Chondrocyte (in vitro differentiated cells): ENCODE measurements at regions not wholly inside any gene's neighbourhood (a gene's known extent, or its start where the extent isn't known, plus 50 kb on each side); places are given as distances from the start of the nearest gene placed in this dataset.
"Not testable (repeated sequence)": the region's sequence is repeated elsewhere in the genome, so short reads cannot be mapped to it uniquely, and the experiment has no call there.

Experiments used
- DNase-seq: peaks from one replicate; pipeline ENCODE4 v3.0.0; 2021; ENCODE audit warnings: mixed read lengths, low spot score
- H3K27ac Mint-ChIP-seq: one replicate; pipeline ENCODE4 v1.8.0; 2021; ENCODE audit warnings: mild to moderate bottlenecking, moderate library complexity, mixed read lengths; ENCODE audit not compliant: unreplicated experiment
- H3K27me3 Mint-ChIP-seq: 2 replicates; pipeline ENCODE4 v1.8.0; 2021; ENCODE audit warnings: low read depth, mixed read lengths
- H3K36me3 Mint-ChIP-seq: 2 replicates; pipeline ENCODE4 v1.8.0; 2021; ENCODE audit warnings: low read depth, mixed read lengths
- H3K4me1 Mint-ChIP-seq: 2 replicates; pipeline ENCODE4 v1.8.0; 2021; ENCODE audit warnings: low read depth, mild to moderate bottlenecking, mixed read lengths
- H3K4me3 Mint-ChIP-seq: one replicate; pipeline ENCODE4 v1.8.0; 2021; ENCODE audit warnings: mild to moderate bottlenecking, moderate library complexity, mixed read lengths; ENCODE audit not compliant: unreplicated experiment
- H3K9me3 Mint-ChIP-seq: 2 replicates; pipeline ENCODE4 v1.8.0; 2021; ENCODE audit warnings: low read depth, mixed read lengths
- CTCF ChIP-seq: fragments of 200-600 bp; sonication (generic); IDR thresholded peaks from 2 replicates; pipeline ENCODE4 v1.5.0; 2021; ENCODE audit warnings: antibody characterized with exemption, mild to moderate bottlenecking, moderate library complexity

GRCh38 chr2:104945866-104946265 is 92.0 kb downstream of the POU3F3 start:
- H3K9me3 Mint-ChIP-seq: no peaks in the 10 kb centered on the region
- H3K27me3 Mint-ChIP-seq: peaks cover 18% of the 10 kb centered on the region
- no peak for TF ChIP-seq CTCF
- H3K27ac Mint-ChIP-seq: no peak overlapping the region
- H3K4me3 Mint-ChIP-seq: no peak overlapping the region
- DNase-seq: no peak
- H3K4me1 Mint-ChIP-seq: no peaks in the 10 kb centered on the region
- H3K36me3 Mint-ChIP-seq: no peaks in the 10 kb centered on the region

- H3K27me3 Mint-ChIP-seq: peaks cover 22% of the 10 kb centered on the region
- not testable (repeated sequence) for H3K4me1 Mint-ChIP-seq, H3K9me3 Mint-ChIP-seq, H3K27ac Mint-ChIP-seq, DNase-seq, H3K36me3 Mint-ChIP-seq, H3K4me3 Mint-ChIP-seq
Observed at GRCh38 chr2:104947456-104947855, 90.4 kb upstream of the MRPS9 start.

GRCh38 chr2:104952976-104953375 is 84.9 kb upstream of the MRPS9 start:
- peaks cover 5% of the 10 kb centered on the region for H3K9me3 Mint-ChIP-seq
- H3K4me3 Mint-ChIP-seq: no peak overlapping the region
- no peaks in the 10 kb centered on the region for H3K4me1 Mint-ChIP-seq
- no peak overlapping the region for H3K27ac Mint-ChIP-seq
- TF ChIP-seq CTCF: no peak
- peaks cover 21% of the 10 kb centered on the region for H3K27me3 Mint-ChIP-seq
- H3K36me3 Mint-ChIP-seq: no peaks in the 10 kb centered on the region
- DNase-seq: no peak

- H3K36me3 Mint-ChIP-seq: no peaks in the 10 kb centered on the region
- H3K27ac Mint-ChIP-seq: no peak overlapping the region
- H3K27me3 Mint-ChIP-seq: peaks cover 2% of the 10 kb centered on the region
- TF ChIP-seq CTCF: no peak
- H3K9me3 Mint-ChIP-seq: peaks cover 28% of the 10 kb centered on the region
- no peak overlapping the region for H3K4me3 Mint-ChIP-seq
- no peaks in the 10 kb centered on the region for H3K4me1 Mint-ChIP-seq
- no peak for DNase-seq
Observed at GRCh38 chr2:104965900-104966299, 72.0 kb upstream of the MRPS9 start.

- H3K27ac Mint-ChIP-seq: no peak overlapping the region
- no peak overlapping the region for H3K4me3 Mint-ChIP-seq
- no peaks in the 10 kb centered on the region for H3K36me3 Mint-ChIP-seq
- H3K9me3 Mint-ChIP-seq: peaks cover 4% of the 10 kb centered on the region
- H3K4me1 Mint-ChIP-seq: no peaks in the 10 kb centered on the region
- no peak for DNase-seq
- H3K27me3 Mint-ChIP-seq: no peaks in the 10 kb centered on the region
- no peak for TF ChIP-seq CTCF
Observed at GRCh38 chr2:104969564-104969963, 68.3 kb upstream of the MRPS9 start.

GRCh38 chr2:104975371-104975770 is 62.5 kb upstream of the MRPS9 start:
- TF ChIP-seq CTCF: no peak
- no peaks in the 10 kb centered on the region for H3K9me3 Mint-ChIP-seq
- peaks cover 2% of the 10 kb centered on the region for H3K27me3 Mint-ChIP-seq
- H3K4me3 Mint-ChIP-seq: no peak overlapping the region
- no peak for DNase-seq
- H3K4me1 Mint-ChIP-seq: no peaks in the 10 kb centered on the region
- no peaks in the 10 kb centered on the region for H3K36me3 Mint-ChIP-seq
- no peak overlapping the region for H3K27ac Mint-ChIP-seq
